Tibial artery (tissue), 4 donors: ENCODE measurements at regions not wholly inside any gene's neighbourhood (a gene's known extent, or its start where the extent isn't known, plus 50 kb on each side); places are given as distances from the start of the nearest gene placed in this dataset.
"Not testable (repeated sequence)": the region's sequence is repeated elsewhere in the genome, so short reads cannot be mapped to it uniquely, and the experiment has no call there.

Source experiments
- DNase-seq, 2 donors: peaks; one replicate each; pipeline ENCODE4 v3.0.0-alpha.2; 2019
- H3K27ac ChIP-seq, 2 donors: fragments of 200-600 bp; sonication (generic) in 1 of 2; 1 replicate in 1 of 2; 2 replicates in 1 of 2; pipeline ENCODE4 v1.5.1; 2018 to 2019; ENCODE audit warnings: mild to moderate bottlenecking in 1 of 2
- H3K27me3 ChIP-seq, 2 donors: fragments of 200-600 bp; sonication (generic) in 1 of 2; one replicate each; pipeline versions ENCODE4 v1.5.1 to v1.6.0; 2016 to 2019
- H3K36me3 ChIP-seq, 3 donors: fragments of 200-600 bp; sonication (generic) in 2 of 3; one replicate each; pipeline ENCODE4 v1.5.1; 2016 to 2019; ENCODE audit warnings: mild to moderate bottlenecking in 2 of 3
- H3K4me1 ChIP-seq, 4 donors: fragments of 200-600 bp; sonication (generic) in 2 of 4; 1 replicate in 3 of 4; 2 replicates in 1 of 4; pipeline ENCODE4 v1.5.1; 2016 to 2019
- H3K4me3 ChIP-seq, 2 donors: fragments of 200-600 bp; sonication (generic) in 1 of 2; 1 replicate in 1 of 2; 2 replicates in 1 of 2; pipeline ENCODE4 v1.5.1; 2018 to 2019; ENCODE audit warnings: mild to moderate bottlenecking in 2 of 2
- H3K9me3 ChIP-seq, 3 donors: fragments of 200-600 bp; sonication (generic) in 1 of 3; one replicate each; pipeline ENCODE4 v1.5.1; 2016 to 2019
- CTCF ChIP-seq, 2 experiments: fragments of 200-600 bp in 1 of 2; fragments of 450-650 bp in 1 of 2; IDR thresholded peaks; one replicate each; pipeline ENCODE4 v1.5.1; 2017 to 2019; ENCODE audit warnings: antibody characterized with exemption in 2 of 2, mild to moderate bottlenecking in 1 of 2, moderate library complexity in 1 of 2
- intact Hi-C: fragments of 100-400 bp; cut with DNase I; formaldehyde crosslinking; loops from one replicate; pipeline ENCODE4 v1.15.0; 2023; ENCODE audit warnings: low total_unique reads

GRCh38 chr1:88504601-88505000 lies 179.5 kb upstream of the PKN2 start:
- Histone ChIP-seq H3K27me3 (no peaks in the 10 kb centered on the region), H3K4me1 (no peaks in the 10 kb centered on the region), H3K9me3 (no peaks in the 10 kb centered on the region), H3K27ac (no peak overlapping the region), H3K4me3 (no peak overlapping the region), H3K36me3 (no peaks in the 10 kb centered on the region)
- intact Hi-C loops = loop anchor here (5.0 kb wide), 1 partner anchor 292 kb away; no protein-coding TSS in a partner anchor
- no peak for DNase-seq
- TF ChIP-seq CTCF (IDR thresholded peaks at IDR 0.05) = no peak

- Histone ChIP-seq H3K4me1 (no peaks in the 10 kb centered on the region), H3K36me3 (no peaks in the 10 kb centered on the region), H3K9me3 (no peaks in the 10 kb centered on the region), H3K27ac (no peak overlapping the region), H3K4me3 (no peak overlapping the region), H3K27me3 (no peaks in the 10 kb centered on the region)
- DNase-seq = no peak
- TF ChIP-seq CTCF (IDR thresholded peaks at IDR 0.05) = no peak
- intact Hi-C loops = no loop called here
These were observed 174.7 kb upstream of the PKN2 start for GRCh38 chr1:88509379-88509778.

- H3K36me3 ChIP-seq = no peaks in the 10 kb centered on the region
- TF ChIP-seq CTCF (IDR thresholded peaks at IDR 0.05) = no peak
- H3K27ac ChIP-seq = no peak overlapping the region
- intact Hi-C loops = no loop called here
- H3K4me3 ChIP-seq = no peak overlapping the region
- H3K9me3 ChIP-seq = no peaks in the 10 kb centered on the region
- H3K4me1 ChIP-seq = no peaks in the 10 kb centered on the region
- H3K27me3 ChIP-seq = no peaks in the 10 kb centered on the region
- no peak for DNase-seq
These were observed 169.5 kb upstream of the PKN2 start for GRCh38 chr1:88514544-88515060.

GRCh38 chr1:88517499-88517898 lies 166.6 kb upstream of the PKN2 start:
- intact Hi-C loops, H3K36me3 ChIP-seq, H3K4me1 ChIP-seq, H3K27ac ChIP-seq, H3K9me3 ChIP-seq, H3K27me3 ChIP-seq, DNase-seq, H3K4me3 ChIP-seq: not testable (repeated sequence)

- no peak overlapping the region for H3K4me3 ChIP-seq
- H3K36me3 ChIP-seq = no peaks in the 10 kb centered on the region
- no peaks in the 10 kb centered on the region for H3K9me3 ChIP-seq
- H3K27ac ChIP-seq = no peak overlapping the region
- H3K27me3 ChIP-seq = no peaks in the 10 kb centered on the region
- no peak for TF ChIP-seq CTCF (IDR thresholded peaks at IDR 0.05)
- intact Hi-C loops = no loop called here
- no peaks in the 10 kb centered on the region for H3K4me1 ChIP-seq
- DNase-seq = no peak
These were observed 164.9 kb upstream of the PKN2 start for GRCh38 chr1:88519156-88519555.

- H3K9me3 ChIP-seq = no peaks in the 10 kb centered on the region
- H3K27me3 ChIP-seq = no peaks in the 10 kb centered on the region
- no peak overlapping the region for H3K4me3 ChIP-seq
- no peaks in the 10 kb centered on the region for H3K4me1 ChIP-seq
- H3K27ac ChIP-seq = no peak overlapping the region
- intact Hi-C loops = no loop called here
- no peak for TF ChIP-seq CTCF (IDR thresholded peaks at IDR 0.05)
- DNase-seq = no peak
- no peaks in the 10 kb centered on the region for H3K36me3 ChIP-seq
These were observed 160.1 kb upstream of the PKN2 start for GRCh38 chr1:88523854-88524528.
